ENCODE measurements at regions not wholly inside any gene's neighbourhood (a gene's known extent, or its start where the extent isn't known, plus 50 kb on each side); places are given as distances from the start of the nearest gene placed in this dataset.

DNA sequence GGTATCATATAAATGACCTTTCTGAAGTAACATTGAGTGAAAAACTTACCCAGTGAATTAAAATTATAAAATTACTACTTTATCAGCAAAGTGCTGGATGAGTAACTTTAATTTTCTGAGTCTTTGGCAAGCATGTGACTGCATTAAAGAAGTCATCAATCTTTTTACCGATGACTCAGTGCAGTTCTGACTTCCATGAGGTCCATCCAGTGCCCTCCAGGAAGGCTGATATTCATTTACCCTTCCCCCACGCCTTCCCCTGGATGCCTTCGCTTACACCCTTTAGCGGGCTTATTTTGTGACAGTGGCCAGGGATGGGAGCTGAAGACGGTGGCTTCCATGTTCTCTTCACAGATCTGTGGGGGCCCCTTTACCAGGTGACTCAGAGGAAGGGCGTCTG, 572.9 kb upstream of the PFKP start:
- peaks cover 0 to 13% (median 6%) of the 10 kb centered on the region in 10 experiments; a peak in 8 of 20 replicates for H3K4me1 ChIP-seq
- H3K9ac ChIP-seq, result no peak overlapping the region
- H3K9me3 ChIP-seq (replicated peaks in 1 of 11), result no peaks in the 10 kb centered on the region
- H4K20me1 ChIP-seq, result no peaks in the 10 kb centered on the region
- no peaks in the 10 kb centered on the region for H3K27me3 ChIP-seq
- no peak for TF ChIP-seq Cebpa-rat (IDR thresholded peaks at IDR 0.05)
- H3K27ac ChIP-seq, result no peak overlapping the region
- H3K4me2 ChIP-seq, result peak overlapping the region in 4 of 11 experiments; percentile 11 to 28 (median 22); a peak in 4 of 22 replicates
- H3K36me3 ChIP-seq, result no peaks in the 10 kb centered on the region
- no peak overlapping the region for H3K4me3 ChIP-seq

DNA sequence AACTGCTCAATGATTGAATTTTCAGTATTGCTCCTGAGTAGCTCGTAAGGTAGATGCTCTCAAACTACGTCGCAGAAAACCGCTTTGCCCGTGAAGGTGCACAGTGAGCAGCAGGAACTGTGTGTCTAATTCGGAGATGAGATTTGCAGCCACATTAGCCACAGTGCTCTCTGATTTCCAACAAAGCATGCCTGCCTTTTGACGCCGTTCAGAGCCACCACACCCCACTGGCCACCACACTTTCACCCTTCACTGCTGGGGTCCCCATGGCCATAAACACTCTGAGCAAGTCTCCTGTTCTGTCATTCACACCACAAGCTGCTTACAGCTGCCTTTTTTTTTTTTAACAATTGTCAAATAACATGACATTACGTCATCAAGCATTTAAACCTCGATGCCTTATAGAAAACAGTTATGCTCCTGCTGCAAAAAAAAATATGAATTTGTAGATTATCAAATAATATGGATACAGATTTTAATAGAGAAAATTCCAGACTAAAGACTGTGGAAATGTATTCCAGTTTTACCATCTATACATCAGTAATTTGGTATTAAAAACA, 578.8 kb upstream of the PFKP start:
- Histone ChIP-seq H3K27ac (no peak overlapping the region), H3K4me2 (no peak overlapping the region), H4K20me1 (no peaks in the 10 kb centered on the region), H3K4me1 (peaks cover 0 to 7% (median 0%) of the 10 kb centered on the region in 10 experiments; a peak in 4 of 20 replicates), H3K9me3 (replicated peaks in 1 of 11) (no peaks in the 10 kb centered on the region), H3K27me3 (no peaks in the 10 kb centered on the region), H3K9ac (no peak overlapping the region), H3K36me3 (no peaks in the 10 kb centered on the region), H3K4me3 (no peak overlapping the region)
- no peak for TF ChIP-seq Cebpa-rat (IDR thresholded peaks at IDR 0.05)

DNA sequence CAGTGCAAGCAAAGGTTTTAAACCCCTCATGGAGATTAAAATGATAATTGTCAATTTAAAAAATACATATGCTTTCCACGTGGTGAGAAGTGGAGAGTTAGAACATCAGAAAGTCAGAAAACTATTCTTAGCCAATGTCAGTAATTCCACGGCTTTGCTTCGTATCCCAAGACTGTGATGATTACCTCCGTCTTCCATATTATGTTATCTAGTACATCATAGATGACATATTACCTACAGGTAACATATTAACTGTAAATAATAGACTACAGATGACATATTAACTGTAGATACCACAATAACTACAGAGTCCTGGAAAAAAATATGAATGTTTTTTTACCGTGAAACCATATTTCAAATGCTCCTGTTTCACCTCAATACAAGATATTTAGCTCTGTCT, 579.4 kb upstream of the PFKP start:
- H3K9me3 ChIP-seq (replicated peaks in 1 of 11), result no peaks in the 10 kb centered on the region
- no peak overlapping the region for H3K4me3 ChIP-seq
- H3K36me3 ChIP-seq, result no peaks in the 10 kb centered on the region
- H3K27me3 ChIP-seq, result no peaks in the 10 kb centered on the region
- H3K9ac ChIP-seq, result no peak overlapping the region
- H3K4me2 ChIP-seq, result no peak overlapping the region
- no peaks in the 10 kb centered on the region for H4K20me1 ChIP-seq
- no peak for TF ChIP-seq Cebpa-rat (IDR thresholded peaks at IDR 0.05)
- H3K4me1 ChIP-seq, result peaks cover 0 to 7% (median 0%) of the 10 kb centered on the region in 10 experiments; a peak in 2 of 20 replicates
- H3K27ac ChIP-seq, result no peak overlapping the region

DNA sequence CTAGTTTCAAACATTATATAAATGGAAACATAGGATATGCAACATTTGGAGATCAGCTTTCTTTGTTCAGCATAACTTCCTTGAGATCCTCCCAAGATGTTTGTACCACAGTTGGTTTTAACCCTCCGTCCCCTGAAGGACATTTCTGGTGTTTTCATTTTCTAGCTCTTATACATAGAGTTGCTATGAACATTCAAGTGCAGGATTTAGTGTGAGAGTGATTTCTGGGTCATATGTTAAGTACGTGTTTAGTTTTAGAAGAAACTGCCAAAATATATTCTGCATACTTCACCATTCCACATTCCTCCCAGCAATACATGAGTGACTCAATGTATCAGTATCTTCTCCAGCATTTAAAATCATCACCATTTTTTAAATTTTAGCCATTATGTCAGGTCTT, 588.7 kb upstream of the PFKP start:
- H3K9me3 ChIP-seq (replicated peaks in 1 of 11), result peaks cover 0 to 18% (median 13%) of the 10 kb centered on the region in 11 experiments; a peak in 18 of 22 replicates

DNA sequence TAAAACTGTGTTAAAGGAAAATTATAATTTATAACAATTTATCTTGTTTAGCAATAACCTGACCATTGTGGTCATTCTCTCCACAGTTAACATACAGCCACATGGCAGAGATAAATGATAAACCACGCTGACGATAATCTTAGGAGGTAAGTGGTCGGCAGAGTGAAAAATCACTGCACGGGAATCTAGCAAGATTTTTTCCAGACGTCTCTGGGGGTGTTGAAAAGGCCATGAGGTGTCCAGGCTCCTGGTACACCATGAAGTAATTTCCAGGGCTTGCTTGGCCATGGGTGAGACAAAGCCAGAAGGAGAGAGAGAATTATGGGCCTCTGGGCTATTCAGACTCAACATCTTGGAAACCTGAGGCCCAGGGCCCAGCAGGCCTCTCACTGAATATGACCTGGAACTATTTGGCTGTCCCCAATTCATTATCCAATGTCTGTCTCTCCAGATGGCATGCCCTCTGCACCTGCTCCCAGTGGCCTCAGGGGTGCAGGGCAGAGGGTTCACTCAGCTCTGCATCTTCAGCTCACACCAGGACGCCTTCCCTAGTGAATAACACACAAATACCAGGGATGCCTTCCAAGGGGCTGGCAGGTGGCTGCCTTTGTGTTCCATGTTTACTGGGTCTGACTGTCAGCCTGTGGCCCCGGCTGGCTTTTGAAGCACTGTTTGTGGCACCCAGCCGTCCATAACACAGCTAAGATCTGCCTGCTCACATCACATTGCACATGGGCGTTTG, 590.4 kb upstream of the PFKP start:
- H3K4me2 ChIP-seq, result no peak overlapping the region; a peak in 1 of 22 replicates

More for the DNA sequence above, 588.7 kb upstream of the PFKP start:
- Histone ChIP-seq H3K9ac (no peak overlapping the region), H3K4me2 (no peak overlapping the region), H4K20me1 (no peaks in the 10 kb centered on the region), H3K4me1 (peaks cover 6 to 11% (median 9%) of the 10 kb centered on the region in 10 experiments; a peak in 17 of 20 replicates), H3K27ac (no peak overlapping the region), H3K36me3 (no peaks in the 10 kb centered on the region), H3K4me3 (no peak overlapping the region), H3K27me3 (no peaks in the 10 kb centered on the region)
- no peak for TF ChIP-seq Cebpa-rat (IDR thresholded peaks at IDR 0.05)

DNA sequence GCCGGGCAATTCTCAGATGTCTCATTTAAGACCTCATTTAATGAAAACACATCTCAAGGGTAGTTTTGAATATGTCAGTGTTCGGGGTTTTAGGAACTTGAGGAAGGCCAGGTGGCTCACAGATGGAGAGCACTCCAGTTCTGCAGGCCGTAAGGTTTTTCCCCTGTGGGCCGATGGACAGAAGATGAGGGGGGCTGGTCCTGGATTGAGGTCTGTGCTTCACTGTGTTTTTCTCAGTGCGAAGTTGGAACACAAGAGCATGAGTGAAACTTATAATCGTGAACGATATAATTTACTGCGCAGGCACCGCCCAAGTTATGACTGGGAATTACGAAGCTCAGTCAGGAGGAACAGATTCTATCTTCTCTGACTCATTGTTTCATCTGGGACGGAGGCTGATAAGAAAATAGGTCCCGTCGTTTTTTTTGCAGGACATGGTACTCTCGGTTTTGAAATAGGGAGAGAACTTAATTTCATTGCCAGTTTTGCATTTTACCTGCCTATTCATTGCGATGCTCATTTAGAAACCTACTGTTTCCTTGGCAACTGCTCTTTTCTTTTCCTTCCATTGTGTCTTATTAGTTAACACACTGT, 591.0 kb upstream of the PFKP start:
- H3K4me2 ChIP-seq, result peak overlapping the region in 10 of 11 experiments; percentile 32 to 67 (median 47); a peak in 17 of 22 replicates
- H4K20me1 ChIP-seq, result no peaks in the 10 kb centered on the region

More for the DNA sequence above, 590.4 kb upstream of the PFKP start:
- H3K4me1 ChIP-seq, result peaks cover 6 to 11% (median 9%) of the 10 kb centered on the region in 10 experiments; a peak in 17 of 20 replicates
- no peaks in the 10 kb centered on the region for H4K20me1 ChIP-seq
- H3K9ac ChIP-seq, result no peak overlapping the region
- H3K9me3 ChIP-seq (replicated peaks in 1 of 11), result peaks cover 0 to 23% (median 20%) of the 10 kb centered on the region in 11 experiments; a peak in 18 of 22 replicates
- no peak for TF ChIP-seq Cebpa-rat (IDR thresholded peaks at IDR 0.05)
- no peak overlapping the region for H3K4me3 ChIP-seq
- H3K36me3 ChIP-seq, result no peaks in the 10 kb centered on the region
- no peaks in the 10 kb centered on the region for H3K27me3 ChIP-seq
- H3K27ac ChIP-seq, result no peak overlapping the region

DNA sequence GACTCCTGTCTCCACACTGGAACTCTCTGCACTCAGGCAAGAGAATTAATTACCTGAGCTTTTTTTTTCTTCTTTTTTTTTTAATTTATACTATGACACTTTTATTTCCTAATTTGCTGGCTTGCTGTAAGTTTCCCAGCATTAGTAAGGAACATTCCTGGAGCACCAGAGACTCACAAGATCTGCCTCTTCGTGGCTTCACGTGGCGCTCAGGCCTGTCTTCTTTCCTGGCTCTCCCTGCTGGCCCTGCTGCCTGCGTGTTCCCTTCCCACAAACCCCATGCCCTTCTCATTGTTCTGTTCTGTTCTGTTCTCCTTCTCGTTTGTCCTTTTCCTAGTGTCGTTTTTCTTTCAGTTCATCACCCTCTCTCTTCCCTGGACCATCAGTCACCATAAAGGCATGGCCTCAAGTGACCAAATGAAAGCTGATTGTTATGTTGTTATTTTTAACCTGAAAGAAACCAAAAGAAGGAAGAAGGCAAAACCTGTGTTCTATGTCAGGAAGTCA, 591.6 kb upstream of the PFKP start:
- Histone ChIP-seq H3K9ac (no peak overlapping the region), H3K4me3 (no peak overlapping the region), H3K4me2 (peak overlapping the region in 10 of 11 experiments; percentile 32 to 67 (median 47); a peak in 16 of 22 replicates), H3K36me3 (no peaks in the 10 kb centered on the region), H3K4me1 (peaks cover 6 to 11% (median 9%) of the 10 kb centered on the region in 10 experiments; a peak in 17 of 20 replicates), H3K27me3 (no peaks in the 10 kb centered on the region), H3K27ac (no peak overlapping the region), H4K20me1 (no peaks in the 10 kb centered on the region), H3K9me3 (replicated peaks in 1 of 11) (peaks cover 0 to 23% (median 20%) of the 10 kb centered on the region in 11 experiments; a peak in 18 of 22 replicates)
- no peak for TF ChIP-seq Cebpa-rat (IDR thresholded peaks at IDR 0.05)

More for the DNA sequence above, 591.0 kb upstream of the PFKP start:
- Histone ChIP-seq H3K9ac (no peak overlapping the region), H3K4me3 (no peak overlapping the region), H3K27ac (no peak overlapping the region), H3K36me3 (no peaks in the 10 kb centered on the region), H3K9me3 (replicated peaks in 1 of 11) (peaks cover 0 to 23% (median 20%) of the 10 kb centered on the region in 11 experiments; a peak in 18 of 22 replicates), H3K27me3 (no peaks in the 10 kb centered on the region), H3K4me1 (peaks cover 6 to 11% (median 9%) of the 10 kb centered on the region in 10 experiments; a peak in 17 of 20 replicates)
- no peak for TF ChIP-seq Cebpa-rat (IDR thresholded peaks at IDR 0.05)

DNA sequence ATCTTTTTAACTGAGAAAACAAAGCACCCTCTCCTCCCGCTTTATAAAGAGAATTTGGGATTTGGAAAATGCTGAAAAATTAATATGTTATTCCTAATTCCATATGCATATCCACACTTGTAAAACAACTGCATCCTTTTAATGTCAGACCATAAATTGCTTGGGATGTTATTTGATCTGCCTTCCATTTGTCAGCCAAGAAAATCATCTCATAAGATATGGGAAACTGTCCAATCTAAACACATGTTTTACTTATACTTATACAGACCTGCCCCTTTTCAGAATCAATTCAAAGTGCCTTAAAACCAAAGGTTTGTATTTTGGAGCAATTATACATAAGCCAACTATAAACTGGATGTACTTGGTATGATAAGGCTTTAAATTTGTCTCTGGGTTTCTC, 595.5 kb upstream of the PFKP start:
- TF ChIP-seq Cebpa-rat (IDR thresholded peaks at IDR 0.05), result no peak
- peaks cover 0 to 23% (median 20%) of the 10 kb centered on the region in 11 experiments; a peak in 18 of 22 replicates for H3K9me3 ChIP-seq (replicated peaks in 1 of 11)
- H3K27ac ChIP-seq, result no peak overlapping the region
- H3K4me1 ChIP-seq, result peaks cover 6 to 11% (median 9%) of the 10 kb centered on the region in 10 experiments; a peak in 17 of 20 replicates
- no peaks in the 10 kb centered on the region for H4K20me1 ChIP-seq
- H3K4me2 ChIP-seq, result no peak overlapping the region
- no peak overlapping the region for H3K9ac ChIP-seq
- no peaks in the 10 kb centered on the region for H3K36me3 ChIP-seq
- H3K27me3 ChIP-seq, result no peaks in the 10 kb centered on the region
- H3K4me3 ChIP-seq, result no peak overlapping the region

DNA sequence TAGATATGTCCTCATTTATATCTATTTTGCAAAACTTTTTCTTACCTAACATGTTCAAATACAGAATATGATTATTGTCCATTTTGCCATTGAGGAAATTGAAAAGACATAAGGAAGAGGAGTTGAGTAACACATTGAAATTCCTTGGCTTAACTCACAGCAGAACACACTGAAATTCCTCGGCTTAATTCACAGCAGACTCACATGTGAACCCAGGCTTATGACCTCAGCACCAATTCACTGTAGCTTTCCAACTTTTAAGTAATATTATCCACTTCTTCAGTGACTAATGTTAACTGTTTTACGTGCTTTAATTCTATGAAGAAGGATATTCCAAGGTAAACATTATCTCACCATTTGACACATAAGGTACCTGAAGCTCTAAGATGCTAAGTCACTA, 597.5 kb upstream of the PFKP start:
- no peak overlapping the region for H3K4me3 ChIP-seq
- no peaks in the 10 kb centered on the region for H3K36me3 ChIP-seq
- no peak overlapping the region for H3K4me2 ChIP-seq
- H3K27me3 ChIP-seq, result no peaks in the 10 kb centered on the region
- no peak for TF ChIP-seq Cebpa-rat (IDR thresholded peaks at IDR 0.05)
- H3K27ac ChIP-seq, result no peak overlapping the region
- peaks cover 0 to 24% (median 17%) of the 10 kb centered on the region in 11 experiments; a peak in 19 of 22 replicates for H3K9me3 ChIP-seq (replicated peaks in 1 of 11)
- no peaks in the 10 kb centered on the region for H4K20me1 ChIP-seq
- H3K9ac ChIP-seq, result no peak overlapping the region
- no peaks in the 10 kb centered on the region for H3K4me1 ChIP-seq

Data from BLaER1 treated with 17β-estradiol and CSF1 and Interleukin-3, amounts not matched to agents 10 nM and 100 nM (cell line).